ENCODE measurements at regions not wholly inside any gene's neighbourhood (a gene's known extent, or its start where the extent isn't known, plus 50 kb on each side); places are given as distances from the start of the nearest gene placed in this dataset.
A peak's percentile ranks its signal among the peaks of the same experiment; 100 is the strongest.
"Not testable (repeated sequence)": the region's sequence is repeated elsewhere in the genome, so short reads cannot be mapped to it uniquely, and the experiment has no call there.

- not testable (repeated sequence) for H3K36me3 ChIP-seq (ENCODE audit: control insufficient read depth in 3 of 3, insufficient read depth in 2 of 3, low read depth in 1 of 3, low read length in 3 of 3); H3K4me1 ChIP-seq (ENCODE audit: control insufficient read depth in 3 of 3, insufficient read depth in 2 of 3, low read depth in 1 of 3, low read length in 2 of 3); H3K9me3 ChIP-seq (ENCODE audit: control insufficient read depth in 2 of 2, insufficient read depth in 1 of 2, low read depth in 1 of 2, low read length in 1 of 2); DNase-seq; H3K4me3 ChIP-seq (ENCODE audit: low read depth in 1 of 3, low read length in 3 of 3); H3K27me3 ChIP-seq (ENCODE audit: control insufficient read depth in 3 of 3, insufficient read depth in 3 of 3, low read length in 3 of 3); H3K27ac ChIP-seq (ENCODE audit: low read depth in 1 of 3, low read length in 2 of 3); FAIRE-seq
- WGBS, 3 donors, result 60 to 80% (median 80%) methylated on average over 3 of the region's 3 CpGs
These were observed 91.3 kb upstream of the COG2 start for GRCh38 chr1:230550945-230551344.

DNA sequence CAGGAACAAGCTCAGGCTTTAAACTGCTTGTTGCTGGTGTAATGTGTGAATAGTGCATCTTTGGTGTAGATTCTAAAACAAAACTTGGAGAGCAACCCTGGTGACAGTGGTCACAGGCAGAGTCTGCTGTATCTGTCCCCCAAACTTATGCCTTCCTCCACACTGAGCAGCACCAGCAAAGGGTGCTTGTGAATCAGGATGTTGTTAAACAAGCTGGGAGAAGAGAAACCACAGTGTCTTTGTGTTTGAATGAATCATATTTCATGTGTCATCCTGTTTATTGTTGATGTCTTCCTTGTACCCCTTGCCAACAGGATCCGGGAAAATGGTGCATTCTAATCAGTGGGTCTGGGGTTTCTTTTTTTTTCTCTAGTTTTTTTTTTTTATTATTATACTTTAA is 91.9 kb upstream of the COG2 start:
- H3K9me3 ChIP-seq (ENCODE audit: control insufficient read depth in 2 of 2, insufficient read depth in 1 of 2, low read depth in 1 of 2, low read length in 1 of 2), result no peaks in the 10 kb centered on the region
- no peaks in the 10 kb centered on the region for H3K27me3 ChIP-seq (ENCODE audit: control insufficient read depth in 3 of 3, insufficient read depth in 3 of 3, low read length in 3 of 3)
- H3K36me3 ChIP-seq (ENCODE audit: control insufficient read depth in 3 of 3, insufficient read depth in 2 of 3, low read depth in 1 of 3, low read length in 3 of 3), result no peaks in the 10 kb centered on the region
- H3K4me1 ChIP-seq (ENCODE audit: control insufficient read depth in 3 of 3, insufficient read depth in 2 of 3, low read depth in 1 of 3, low read length in 2 of 3), result no peaks in the 10 kb centered on the region
- 26 to 48% (median 42%) methylated on average over 1 of the region's 1 CpG for WGBS, 3 donors
- DNase-seq (no peak), FAIRE-seq (no peak)
- no peak overlapping the region for H3K4me3 ChIP-seq (ENCODE audit: low read depth in 1 of 3, low read length in 3 of 3)
- H3K27ac ChIP-seq (ENCODE audit: low read depth in 1 of 3, low read length in 2 of 3), result no peak overlapping the region

DNA sequence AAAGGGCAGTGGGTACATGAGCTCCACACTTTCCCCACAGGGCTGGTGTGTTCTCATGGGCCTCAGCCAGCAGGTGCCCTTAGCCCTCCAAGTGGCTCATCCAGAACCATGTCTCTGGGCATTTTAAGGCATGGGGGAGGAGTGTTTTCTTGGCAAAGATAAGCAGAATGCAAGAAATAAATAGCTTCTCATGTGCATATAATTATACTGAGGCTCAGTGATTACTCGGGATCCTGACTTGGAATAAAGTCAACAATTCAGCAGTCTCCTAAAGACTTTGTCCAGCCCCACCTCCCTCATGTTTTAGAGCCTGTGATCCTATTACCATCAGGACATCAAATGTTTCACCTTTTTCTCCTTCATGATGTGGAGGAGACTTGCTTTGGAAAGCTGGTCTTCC is 92.7 kb upstream of the COG2 start:
- no peaks in the 10 kb centered on the region for H3K9me3 ChIP-seq (ENCODE audit: control insufficient read depth in 2 of 2, insufficient read depth in 1 of 2, low read depth in 1 of 2, low read length in 1 of 2)
- 16 to 39% (median 31%) methylated on average over 1 of the region's 1 CpG for WGBS, 3 donors
- no peaks in the 10 kb centered on the region for H3K27me3 ChIP-seq (ENCODE audit: control insufficient read depth in 3 of 3, insufficient read depth in 3 of 3, low read length in 3 of 3)
- H3K27ac ChIP-seq (ENCODE audit: low read depth in 1 of 3, low read length in 2 of 3), result no peak overlapping the region
- FAIRE-seq, result no peak
- no peak overlapping the region for H3K4me3 ChIP-seq (ENCODE audit: low read depth in 1 of 3, low read length in 3 of 3)
- no peaks in the 10 kb centered on the region for H3K4me1 ChIP-seq (ENCODE audit: control insufficient read depth in 3 of 3, insufficient read depth in 2 of 3, low read depth in 1 of 3, low read length in 2 of 3)
- H3K36me3 ChIP-seq (ENCODE audit: control insufficient read depth in 3 of 3, insufficient read depth in 2 of 3, low read depth in 1 of 3, low read length in 3 of 3), result no peaks in the 10 kb centered on the region
- DNase-seq, result peak in 1 of 2 donors; percentile 39

- Histone ChIP-seq H3K27me3 (ENCODE audit: control insufficient read depth in 3 of 3, insufficient read depth in 3 of 3, low read length in 3 of 3) (no peaks in the 10 kb centered on the region), H3K36me3 (ENCODE audit: control insufficient read depth in 3 of 3, insufficient read depth in 2 of 3, low read depth in 1 of 3, low read length in 3 of 3) (no peaks in the 10 kb centered on the region), H3K4me1 (ENCODE audit: control insufficient read depth in 3 of 3, insufficient read depth in 2 of 3, low read depth in 1 of 3, low read length in 2 of 3) (no peaks in the 10 kb centered on the region), H3K4me3 (ENCODE audit: low read depth in 1 of 3, low read length in 3 of 3) (no peak overlapping the region), H3K27ac (ENCODE audit: low read depth in 1 of 3, low read length in 2 of 3) (no peak overlapping the region), H3K9me3 (ENCODE audit: control insufficient read depth in 2 of 2, insufficient read depth in 1 of 2, low read depth in 1 of 2, low read length in 1 of 2) (no peaks in the 10 kb centered on the region)
- FAIRE-seq (no peak), DNase-seq (no peak)
- 13 to 60% (median 32%) methylated on average over 5 of the region's 5 CpGs for whole genome bisulfite sequencing, 3 donors
These were observed 93.3 kb upstream of the COG2 start for GRCh38 chr1:230548997-230549396.

GRCh38 chr1:230548357-230548756 is 93.9 kb upstream of the COG2 start:
- FAIRE-seq, result no peak
- DNase-seq, result peak; percentile 32 to 66
- no peaks in the 10 kb centered on the region for H3K36me3 ChIP-seq (ENCODE audit: control insufficient read depth in 3 of 3, insufficient read depth in 2 of 3, low read depth in 1 of 3, low read length in 3 of 3)
- no peak overlapping the region for H3K4me3 ChIP-seq (ENCODE audit: low read depth in 1 of 3, low read length in 3 of 3)
- 15 to 42% (median 40%) methylated on average over 2 of the region's 2 CpGs for WGBS, 3 donors
- H3K4me1 ChIP-seq (ENCODE audit: control insufficient read depth in 3 of 3, insufficient read depth in 2 of 3, low read depth in 1 of 3, low read length in 2 of 3), result no peaks in the 10 kb centered on the region
- H3K9me3 ChIP-seq (ENCODE audit: control insufficient read depth in 2 of 2, insufficient read depth in 1 of 2, low read depth in 1 of 2, low read length in 1 of 2), result no peaks in the 10 kb centered on the region
- H3K27ac ChIP-seq (ENCODE audit: low read depth in 1 of 3, low read length in 2 of 3), result no peak overlapping the region
- no peaks in the 10 kb centered on the region for H3K27me3 ChIP-seq (ENCODE audit: control insufficient read depth in 3 of 3, insufficient read depth in 3 of 3, low read length in 3 of 3)

GRCh38 chr1:230545181-230545580 is 97.1 kb upstream of the COG2 start:
- no peaks in the 10 kb centered on the region for H3K27me3 ChIP-seq (ENCODE audit: control insufficient read depth in 3 of 3, insufficient read depth in 3 of 3, low read length in 3 of 3)
- no peaks in the 10 kb centered on the region for H3K9me3 ChIP-seq (ENCODE audit: control insufficient read depth in 2 of 2, insufficient read depth in 1 of 2, low read depth in 1 of 2, low read length in 1 of 2)
- DNase-seq (no peak), FAIRE-seq (no peak)
- no peak overlapping the region for H3K27ac ChIP-seq (ENCODE audit: low read depth in 1 of 3, low read length in 2 of 3)
- H3K4me3 ChIP-seq (ENCODE audit: low read depth in 1 of 3, low read length in 3 of 3), result no peak overlapping the region
- no peaks in the 10 kb centered on the region for H3K36me3 ChIP-seq (ENCODE audit: control insufficient read depth in 3 of 3, insufficient read depth in 2 of 3, low read depth in 1 of 3, low read length in 3 of 3)
- no peaks in the 10 kb centered on the region for H3K4me1 ChIP-seq (ENCODE audit: control insufficient read depth in 3 of 3, insufficient read depth in 2 of 3, low read depth in 1 of 3, low read length in 2 of 3)
- 84 to 89% (median 86%) methylated on average over 3 of the region's 3 CpGs for WGBS, 3 donors

GRCh38 chr1:230544758-230545157 is 97.5 kb upstream of the COG2 start:
- no peaks in the 10 kb centered on the region for H3K4me1 ChIP-seq (ENCODE audit: control insufficient read depth in 3 of 3, insufficient read depth in 2 of 3, low read depth in 1 of 3, low read length in 2 of 3)
- DNase-seq (no peak), FAIRE-seq (no peak)
- no peak overlapping the region for H3K4me3 ChIP-seq (ENCODE audit: low read depth in 1 of 3, low read length in 3 of 3)
- no peaks in the 10 kb centered on the region for H3K27me3 ChIP-seq (ENCODE audit: control insufficient read depth in 3 of 3, insufficient read depth in 3 of 3, low read length in 3 of 3)
- H3K9me3 ChIP-seq (ENCODE audit: control insufficient read depth in 2 of 2, insufficient read depth in 1 of 2, low read depth in 1 of 2, low read length in 1 of 2), result no peaks in the 10 kb centered on the region
- H3K27ac ChIP-seq (ENCODE audit: low read depth in 1 of 3, low read length in 2 of 3), result no peak overlapping the region
- no peaks in the 10 kb centered on the region for H3K36me3 ChIP-seq (ENCODE audit: control insufficient read depth in 3 of 3, insufficient read depth in 2 of 3, low read depth in 1 of 3, low read length in 3 of 3)

DNA sequence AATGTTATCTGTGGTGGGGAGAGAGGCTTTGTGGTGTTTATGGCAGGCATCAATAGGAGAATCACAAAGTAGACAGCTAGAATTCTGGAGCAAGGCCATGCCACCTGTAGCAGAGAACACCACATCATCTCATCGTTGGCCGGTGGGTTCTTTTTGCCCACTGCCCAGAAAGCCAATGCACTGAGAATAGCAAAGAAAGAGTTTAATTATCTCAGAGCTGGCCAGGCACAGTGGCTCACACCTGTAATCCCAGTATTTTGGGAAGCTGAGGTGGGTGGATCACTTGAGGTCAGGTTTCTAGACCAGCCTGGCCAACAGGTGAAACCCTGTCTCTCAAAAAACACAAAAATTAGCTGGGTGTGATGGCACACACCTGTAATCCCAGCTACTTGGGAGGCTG is 99.2 kb upstream of the COG2 start:
- Histone ChIP-seq H3K9me3 (ENCODE audit: control insufficient read depth in 2 of 2, insufficient read depth in 1 of 2, low read depth in 1 of 2, low read length in 1 of 2) (no peaks in the 10 kb centered on the region), H3K27ac (ENCODE audit: low read depth in 1 of 3, low read length in 2 of 3) (no peak overlapping the region), H3K36me3 (ENCODE audit: control insufficient read depth in 3 of 3, insufficient read depth in 2 of 3, low read depth in 1 of 3, low read length in 3 of 3) (no peaks in the 10 kb centered on the region), H3K4me1 (ENCODE audit: control insufficient read depth in 3 of 3, insufficient read depth in 2 of 3, low read depth in 1 of 3, low read length in 2 of 3) (no peaks in the 10 kb centered on the region), H3K4me3 (ENCODE audit: low read depth in 1 of 3, low read length in 3 of 3) (no peak overlapping the region), H3K27me3 (ENCODE audit: control insufficient read depth in 3 of 3, insufficient read depth in 3 of 3, low read length in 3 of 3) (no peaks in the 10 kb centered on the region)
- 93 to 98% (median 98%) methylated on average over 2 of the region's 2 CpGs for WGBS, 3 donors
- DNase-seq (no peak), FAIRE-seq (no peak)

DNA sequence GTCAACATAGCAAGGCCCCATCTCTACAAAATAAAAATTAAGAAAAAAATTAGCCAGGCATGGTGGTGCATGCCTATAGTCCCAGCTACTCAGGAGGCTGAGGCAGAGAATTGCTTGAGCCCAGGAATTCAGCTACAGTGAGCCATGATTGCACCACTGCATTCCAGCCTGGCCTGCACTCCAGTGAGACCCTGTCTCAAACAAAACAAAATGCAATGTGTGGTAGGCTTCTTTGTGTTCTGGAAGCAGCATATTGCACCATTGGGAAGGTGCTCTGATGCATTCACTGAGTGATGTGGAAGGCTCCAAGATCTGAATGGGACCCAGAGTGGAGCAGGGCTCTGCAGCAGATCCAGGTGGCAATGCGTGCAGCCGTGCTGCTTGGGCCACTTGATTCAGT is 99.6 kb upstream of the COG2 start:
- H3K9me3 ChIP-seq (ENCODE audit: control insufficient read depth in 2 of 2, insufficient read depth in 1 of 2, low read depth in 1 of 2, low read length in 1 of 2), result peaks cover 0 to 2% of the 10 kb centered on the region in 2 donors
- WGBS, 3 donors, result 91 to 95% (median 92%) methylated on average over 2 of the region's 2 CpGs
- H3K27me3 ChIP-seq (ENCODE audit: control insufficient read depth in 3 of 3, insufficient read depth in 3 of 3, low read length in 3 of 3), result peaks cover 0 to under 1% (median 0%) of the 10 kb centered on the region in 3 donors

More for the DNA sequence above, 99.6 kb upstream of the COG2 start:
- Histone ChIP-seq H3K36me3 (ENCODE audit: control insufficient read depth in 3 of 3, insufficient read depth in 2 of 3, low read depth in 1 of 3, low read length in 3 of 3) (no peaks in the 10 kb centered on the region), H3K4me3 (ENCODE audit: low read depth in 1 of 3, low read length in 3 of 3) (no peak overlapping the region), H3K4me1 (ENCODE audit: control insufficient read depth in 3 of 3, insufficient read depth in 2 of 3, low read depth in 1 of 3, low read length in 2 of 3) (no peaks in the 10 kb centered on the region), H3K27ac (ENCODE audit: low read depth in 1 of 3, low read length in 2 of 3) (no peak overlapping the region)
- no peak for FAIRE-seq
- no peak for DNase-seq

Measured in small intestine (tissue), 7 donors.